OCI-LY7 (cell line): ENCODE measurements at regions not wholly inside any gene's neighbourhood (a gene's known extent, or its start where the extent isn't known, plus 50 kb on each side); places are given as distances from the start of the nearest gene placed in this dataset.
A peak's percentile ranks its signal among the peaks of the same experiment; 100 is the strongest.
"Not testable (repeated sequence)": the region's sequence is repeated elsewhere in the genome, so short reads cannot be mapped to it uniquely, and the experiment has no call there.

Experiments used
- BruUV-seq: library from RNA; stranded (reverse); fragments of 400-500 nt; replicated peaks from 2 replicates; lab custom pipeline; 2021; lab: Mats Ljungman, UMichigan
- CTCF ChIA-PET: fragments of 300-600 bp; sonication (Branson Sonifier 250); formaldehyde crosslinking; loops from one replicate; lab custom pipeline; 2022; ENCODE audit warnings: antibody characterized with exemption; ENCODE audit not compliant: unreplicated experiment; lab: Charles Lee
- POLR2A ChIA-PET: fragments of 300-600 bp; sonication (Branson Sonifier 250); formaldehyde crosslinking; loops from one replicate; lab custom pipeline; 2022; ENCODE audit warnings: antibody characterized with exemption; lab: Charles Lee
- DNase-seq: peaks from one replicate; pipeline ENCODE4 v3.0.0-alpha.2; 2015; ENCODE audit warnings: low spot score
- H2AFZ ChIP-seq: fragments of 200-600 bp; sonication (generic), shearing (Covaris generic); 2 replicates; pipeline ENCODE4 v1.6.1; 2014; ENCODE audit warnings: mild to moderate bottlenecking, antibody characterized with exemption, low read length, moderate library complexity
- H3K27ac ChIP-seq: fragments of 200-600 bp; sonication (generic); 2 replicates; pipeline ENCODE4 v1.5.1; 2014; ENCODE audit warnings: mixed run types, low read depth, mild to moderate bottlenecking, moderate library complexity, low read length, inconsistent platforms; ENCODE audit not compliant: poor library complexity, severe bottlenecking
- H3K36me3 ChIP-seq: fragments of 200-600 bp; sonication (generic); 2 replicates; pipeline ENCODE4 v1.6.1; 2014; ENCODE audit warnings: mild to moderate bottlenecking, antibody characterized with exemption, low read length, moderate library complexity, mixed read lengths; ENCODE audit not compliant: insufficient read depth
- H3K4me1 ChIP-seq: fragments of 200-600 bp; sonication (generic); 2 replicates; pipeline ENCODE4 v1.5.1; 2014; ENCODE audit warnings: mild to moderate bottlenecking, low read length; ENCODE audit not compliant: insufficient read depth, poor library complexity, severe bottlenecking
- H3K4me2 ChIP-seq: fragments of 200-600 bp; sonication (generic); 2 replicates; pipeline ENCODE4 v1.6.1; 2014; ENCODE audit warnings: mild to moderate bottlenecking, low read length
- H3K4me3 ChIP-seq: fragments of 200-600 bp; sonication (generic); 2 replicates; pipeline ENCODE4 v1.5.1; 2014; ENCODE audit warnings: mild to moderate bottlenecking, low read depth, low read length; ENCODE audit not compliant: poor library complexity, severe bottlenecking
- H3K79me2 ChIP-seq: fragments of 200-600 bp; sonication (generic); 2 replicates; pipeline ENCODE4 v1.6.1; 2016; ENCODE audit warnings: low read depth, mild to moderate bottlenecking, low read length, moderate library complexity, mixed read lengths; ENCODE audit not compliant: insufficient read depth
- H3K9me2 ChIP-seq: fragments of 200-600 bp; sonication (generic); 2 replicates; pipeline ENCODE4 v1.6.1; 2016; ENCODE audit warnings: mild to moderate bottlenecking, low read length, mixed read lengths; ENCODE audit not compliant: insufficient read depth
- H3K9me3 ChIP-seq: fragments of 200-600 bp; sonication (generic); 2 replicates; pipeline ENCODE4 v1.6.1; 2014; ENCODE audit warnings: mild to moderate bottlenecking, mixed run types, low read length, mixed read lengths
- H4K20me1 ChIP-seq: fragments of 200-600 bp; sonication (generic); 2 replicates; pipeline ENCODE4 v1.6.1; 2014; ENCODE audit warnings: mild to moderate bottlenecking, antibody characterized with exemption, low read length, moderate library complexity, mixed read lengths; ENCODE audit not compliant: insufficient read depth
- CTCF ChIP-seq: fragments of 200-600 bp; sonication (generic); conservative IDR thresholded peaks from 2 replicates; pipeline ENCODE4 v1.5.1; 2014; ENCODE audit warnings: mild to moderate bottlenecking, antibody characterized with exemption, low read length, moderate library complexity, mixed read lengths
- EZH2phosphoT487 ChIP-seq: fragments of 200-600 bp; sonication (generic); IDR thresholded peaks from 2 replicates; pipeline ENCODE4 v1.6.1; 2018; ENCODE audit warnings: low read depth, borderline replicate concordance, mild to moderate bottlenecking, mixed run types, antibody characterized with exemption, low read length, moderate library complexity, mixed read lengths
- intact Hi-C: fragments of 100-400 bp; cut with micrococcal nuclease; formaldehyde crosslinking; loops from one replicate; pipeline ENCODE4 v1.10.0; 2022; ENCODE audit not compliant: unreplicated experiment

GRCh38 chr3:194062830-194063229 is 73.1 kb upstream of the HES1 start:
- no peak overlapping the region for H3K27ac ChIP-seq
- H3K79me2 ChIP-seq: no peaks in the 10 kb centered on the region
- DNase-seq: no peak
- H2AFZ ChIP-seq: no peak overlapping the region
- BruUV-seq: no TSS peak
- TF ChIP-seq EZH2phosphoT487: no peak
- no peak for TF ChIP-seq CTCF
- H3K4me3 ChIP-seq: no peak overlapping the region
- ChIA-PET CTCF (interaction anchor here (0.5 kb wide), 1 partner anchor 30 kb away, joined by 3 read pairs; no protein-coding TSS in a partner anchor), POLR2A (interaction anchor here (0.6 to 1.8 kb wide), 5 partner anchors 8 to 78 kb away, joined by 3 to 8 read pairs (median 4); no protein-coding TSS in a partner anchor)
- H4K20me1 ChIP-seq: no peaks in the 10 kb centered on the region
- intact Hi-C loops: no loop called here
- H3K4me2 ChIP-seq: no peak overlapping the region
- no peaks in the 10 kb centered on the region for H3K9me2 ChIP-seq
- peaks cover 17% of the 10 kb centered on the region for H3K9me3 ChIP-seq
- peaks cover 34% of the 10 kb centered on the region for H3K4me1 ChIP-seq
- no peaks in the 10 kb centered on the region for H3K36me3 ChIP-seq

- TF ChIP-seq EZH2phosphoT487 (no peak), CTCF (no peak)
- peak; percentile 67 for DNase-seq
- Histone ChIP-seq H3K4me1 (peaks cover 22% of the 10 kb centered on the region), H2AFZ (peak overlapping the region; percentile 61), H3K9me2 (no peaks in the 10 kb centered on the region), H4K20me1 (no peaks in the 10 kb centered on the region), H3K79me2 (no peaks in the 10 kb centered on the region), H3K4me3 (no peak overlapping the region), H3K4me2 (peak overlapping the region; percentile 32), H3K27ac (no peak overlapping the region), H3K36me3 (no peaks in the 10 kb centered on the region), H3K9me3 (peaks cover 17% of the 10 kb centered on the region)
- CTCF ChIA-PET: interaction anchor here (0.6 to 1.1 kb wide), 2 partner anchors 11 to 29 kb away, joined by 3 read pairs; no protein-coding TSS in a partner anchor
- intact Hi-C loops: no loop called here
- no TSS peak for BruUV-seq
- POLR2A ChIA-PET: interaction anchor here (0.6 to 1.7 kb wide), 8 partner anchors 10 to 57 kb away, joined by 3 to 11 read pairs (median 6); no protein-coding TSS in a partner anchor
Measured at GRCh38 chr3:194064380-194065332, 71.3 kb upstream of the HES1 start.

GRCh38 chr3:194067327-194067726 is 68.6 kb upstream of the HES1 start:
- DNase-seq, H4K20me1 ChIP-seq, H3K4me2 ChIP-seq, H2AFZ ChIP-seq, BruUV-seq, H3K4me3 ChIP-seq, H3K9me2 ChIP-seq, H3K27ac ChIP-seq, CTCF ChIA-PET, intact Hi-C loops, H3K36me3 ChIP-seq, H3K79me2 ChIP-seq: not testable (repeated sequence)
- Histone ChIP-seq H3K9me3 (peaks cover 17% of the 10 kb centered on the region), H3K4me1 (peaks cover 47% of the 10 kb centered on the region)
- POLR2A ChIA-PET: interaction anchor here (0.6 to 1.8 kb wide), 8 partner anchors 9 to 677 kb away, joined by 3 to 5 read pairs (median 4); no protein-coding TSS in a partner anchor
